Lower leg skin (tissue), 3 donors: ENCODE measurements at regions not wholly inside any gene's neighbourhood (a gene's known extent, or its start where the extent isn't known, plus 50 kb on each side); places are given as distances from the start of the nearest gene placed in this dataset.

Experiments used
- POLR2A ChIP-seq, 2 donors: fragments of 450-650 bp; IDR thresholded peaks; one replicate each; pipeline ENCODE4 v1.6.1; 2016 to 2017; ENCODE audit warnings: antibody characterized with exemption in 2 of 2, mild to moderate bottlenecking in 1 of 2, moderate library complexity in 1 of 2
- TF ChIP-seq, protein P1 (sequence below), 3 donors: fragments of 450-650 bp; IDR thresholded peaks; one replicate each; pipeline ENCODE4 v1.5.1; 2016; ENCODE audit warnings: antibody characterized with exemption in 3 of 3, mild to moderate bottlenecking in 3 of 3, moderate library complexity in 2 of 3

DNA sequence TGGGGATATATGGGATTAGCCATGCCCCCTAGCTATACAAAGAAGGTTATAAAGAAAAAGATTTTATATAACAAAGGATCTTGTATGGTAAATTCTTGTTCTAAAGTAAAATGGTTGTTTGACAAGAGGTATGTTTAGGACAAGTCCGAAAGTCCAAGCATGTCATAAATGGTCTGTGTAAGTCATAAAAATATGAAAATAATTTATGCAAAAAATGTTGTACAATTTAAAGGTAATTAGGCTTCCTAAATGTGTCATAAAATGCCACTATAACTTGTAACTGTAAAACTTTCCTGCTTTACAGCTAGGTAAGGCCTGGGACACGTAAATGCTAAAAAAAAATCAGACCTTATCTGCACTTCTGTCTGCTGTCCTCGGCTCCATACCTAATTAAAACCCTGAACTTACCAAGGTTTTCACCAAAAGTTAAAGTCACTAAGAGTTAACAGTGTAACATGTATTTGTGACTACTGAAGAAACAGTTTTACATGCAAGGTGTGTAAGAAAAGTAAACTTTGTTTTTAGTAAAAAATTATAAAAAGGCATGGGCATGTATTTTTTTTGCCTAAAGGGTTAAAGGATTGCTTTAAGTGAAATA is 110.0 kb upstream of the RESF1 start:
- TF ChIP-seq, protein P1, sequence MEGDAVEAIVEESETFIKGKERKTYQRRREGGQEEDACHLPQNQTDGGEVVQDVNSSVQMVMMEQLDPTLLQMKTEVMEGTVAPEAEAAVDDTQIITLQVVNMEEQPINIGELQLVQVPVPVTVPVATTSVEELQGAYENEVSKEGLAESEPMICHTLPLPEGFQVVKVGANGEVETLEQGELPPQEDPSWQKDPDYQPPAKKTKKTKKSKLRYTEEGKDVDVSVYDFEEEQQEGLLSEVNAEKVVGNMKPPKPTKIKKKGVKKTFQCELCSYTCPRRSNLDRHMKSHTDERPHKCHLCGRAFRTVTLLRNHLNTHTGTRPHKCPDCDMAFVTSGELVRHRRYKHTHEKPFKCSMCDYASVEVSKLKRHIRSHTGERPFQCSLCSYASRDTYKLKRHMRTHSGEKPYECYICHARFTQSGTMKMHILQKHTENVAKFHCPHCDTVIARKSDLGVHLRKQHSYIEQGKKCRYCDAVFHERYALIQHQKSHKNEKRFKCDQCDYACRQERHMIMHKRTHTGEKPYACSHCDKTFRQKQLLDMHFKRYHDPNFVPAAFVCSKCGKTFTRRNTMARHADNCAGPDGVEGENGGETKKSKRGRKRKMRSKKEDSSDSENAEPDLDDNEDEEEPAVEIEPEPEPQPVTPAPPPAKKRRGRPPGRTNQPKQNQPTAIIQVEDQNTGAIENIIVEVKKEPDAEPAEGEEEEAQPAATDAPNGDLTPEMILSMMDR (IDR thresholded peaks at IDR 0.05): no peak
- no peak for TF ChIP-seq POLR2A (IDR thresholded peaks at IDR 0.05)
